ENCODE measurements at regions not wholly inside any gene's neighbourhood (a gene's known extent, or its start where the extent isn't known, plus 50 kb on each side); places are given as distances from the start of the nearest gene placed in this dataset.

GRCh38 chr2:200185628-200186000, 120.9 kb upstream of the SPATS2L start:
- no peak overlapping the region for H3K27ac ChIP-seq (ENCODE audit: low read depth, low read length)
- H3K4me3 ChIP-seq (ENCODE audit: low read length): no peak overlapping the region
- no peak overlapping the region for H2AK5ac ChIP-seq (ENCODE audit: low read length)
- H3K23ac ChIP-seq (ENCODE audit: low read length): no peak overlapping the region
- no peaks in the 10 kb centered on the region for H3K79me2 ChIP-seq (ENCODE audit: control insufficient read depth, insufficient read depth, low read length)
- no peaks in the 10 kb centered on the region for H3K4me1 ChIP-seq (ENCODE audit: control insufficient read depth, low read depth, low read length)
- H3K36me3 ChIP-seq (ENCODE audit: control insufficient read depth, insufficient read depth, low read length): no peaks in the 10 kb centered on the region
- H3K56ac ChIP-seq (ENCODE audit: low read length): no peak overlapping the region
- H2BK120ac ChIP-seq (ENCODE audit: low read depth, low read length): no peak overlapping the region
- H4K5ac ChIP-seq (ENCODE audit: low read length): no peak overlapping the region
- H3K4ac ChIP-seq (ENCODE audit: low read depth, low read length): no peak overlapping the region
- no peak for DNase-seq
- WGBS (ENCODE audit: extremely low coverage, insufficient coverage, low lambda C conversion rate): no CpG with 5 or more reads among the region's 5 CpGs
- H3K27me3 ChIP-seq (ENCODE audit: insufficient read depth, low read length, poor library complexity): no peaks in the 10 kb centered on the region
- H3K18ac ChIP-seq (ENCODE audit: low read length): no peak overlapping the region
- no peak overlapping the region for H4K8ac ChIP-seq (ENCODE audit: low read depth, low read length)
- H3K9ac ChIP-seq (ENCODE audit: low read length): no peak overlapping the region
- H3K4me2 ChIP-seq (ENCODE audit: low read length): no peak overlapping the region
- H2BK5ac ChIP-seq (ENCODE audit: low read length): no peak overlapping the region
- H2BK15ac ChIP-seq (replicated peaks; ENCODE audit: low read depth): no peak overlapping the region
- no peaks in the 10 kb centered on the region for H3K79me1 ChIP-seq (ENCODE audit: low read length)

GRCh38 chr2:200186002-200186401, 120.5 kb upstream of the SPATS2L start:
- H3K4me2 ChIP-seq (ENCODE audit: low read length): no peak overlapping the region
- no peak overlapping the region for H3K4me3 ChIP-seq (ENCODE audit: low read length)
- no peak overlapping the region for H3K56ac ChIP-seq (ENCODE audit: low read length)
- H3K4me1 ChIP-seq (ENCODE audit: control insufficient read depth, low read depth, low read length): no peaks in the 10 kb centered on the region
- H3K36me3 ChIP-seq (ENCODE audit: control insufficient read depth, insufficient read depth, low read length): no peaks in the 10 kb centered on the region
- H3K27me3 ChIP-seq (ENCODE audit: insufficient read depth, low read length, poor library complexity): no peaks in the 10 kb centered on the region
- no peak overlapping the region for H3K4ac ChIP-seq (ENCODE audit: low read depth, low read length)
- H3K9ac ChIP-seq (ENCODE audit: low read length): no peak overlapping the region
- H2BK120ac ChIP-seq (ENCODE audit: low read depth, low read length): no peak overlapping the region
- no peak overlapping the region for H2BK5ac ChIP-seq (ENCODE audit: low read length)
- H3K23ac ChIP-seq (ENCODE audit: low read length): no peak overlapping the region
- H2BK15ac ChIP-seq (replicated peaks; ENCODE audit: low read depth): no peak overlapping the region
- H4K8ac ChIP-seq (ENCODE audit: low read depth, low read length): no peak overlapping the region
- no peak overlapping the region for H4K5ac ChIP-seq (ENCODE audit: low read length)
- H3K18ac ChIP-seq (ENCODE audit: low read length): no peak overlapping the region
- H3K79me2 ChIP-seq (ENCODE audit: control insufficient read depth, insufficient read depth, low read length): no peaks in the 10 kb centered on the region
- no peak overlapping the region for H2AK5ac ChIP-seq (ENCODE audit: low read length)
- no peak overlapping the region for H3K27ac ChIP-seq (ENCODE audit: low read depth, low read length)
- no peaks in the 10 kb centered on the region for H3K79me1 ChIP-seq (ENCODE audit: low read length)
- no peak for DNase-seq
- WGBS (ENCODE audit: extremely low coverage, insufficient coverage, low lambda C conversion rate): no CpG with 5 or more reads among the region's 1 CpG

GRCh38 chr2:200188876-200189275, 117.6 kb upstream of the SPATS2L start:
- Histone ChIP-seq H2AK5ac (ENCODE audit: low read length) (no peak overlapping the region), H3K4me3 (ENCODE audit: low read length) (no peak overlapping the region), H3K27ac (ENCODE audit: low read depth, low read length) (no peak overlapping the region), H3K4me1 (ENCODE audit: control insufficient read depth, low read depth, low read length) (no peaks in the 10 kb centered on the region), H3K4me2 (ENCODE audit: low read length) (no peak overlapping the region), H3K23ac (ENCODE audit: low read length) (no peak overlapping the region), H2BK5ac (ENCODE audit: low read length) (no peak overlapping the region), H3K9ac (ENCODE audit: low read length) (no peak overlapping the region), H3K79me1 (ENCODE audit: low read length) (no peaks in the 10 kb centered on the region), H4K5ac (ENCODE audit: low read length) (no peak overlapping the region), H3K79me2 (ENCODE audit: control insufficient read depth, insufficient read depth, low read length) (no peaks in the 10 kb centered on the region), H3K36me3 (ENCODE audit: control insufficient read depth, insufficient read depth, low read length) (no peaks in the 10 kb centered on the region), H4K8ac (ENCODE audit: low read depth, low read length) (no peak overlapping the region), H2BK15ac (replicated peaks; ENCODE audit: low read depth) (no peak overlapping the region), H3K4ac (ENCODE audit: low read depth, low read length) (no peak overlapping the region), H2BK120ac (ENCODE audit: low read depth, low read length) (no peak overlapping the region), H3K56ac (ENCODE audit: low read length) (no peak overlapping the region), H3K18ac (ENCODE audit: low read length) (no peak overlapping the region), H3K27me3 (ENCODE audit: insufficient read depth, low read length, poor library complexity) (no peaks in the 10 kb centered on the region)
- DNase-seq: no peak
- no CpG with 5 or more reads among the region's 3 CpGs for WGBS (ENCODE audit: extremely low coverage, insufficient coverage, low lambda C conversion rate)

- H2BK15ac ChIP-seq (replicated peaks; ENCODE audit: low read depth): no peak overlapping the region
- no peak overlapping the region for H4K8ac ChIP-seq (ENCODE audit: low read depth, low read length)
- H3K79me1 ChIP-seq (ENCODE audit: low read length): no peaks in the 10 kb centered on the region
- no peak for DNase-seq
- H3K9ac ChIP-seq (ENCODE audit: low read length): no peak overlapping the region
- no peaks in the 10 kb centered on the region for H3K79me2 ChIP-seq (ENCODE audit: control insufficient read depth, insufficient read depth, low read length)
- no peaks in the 10 kb centered on the region for H3K4me1 ChIP-seq (ENCODE audit: control insufficient read depth, low read depth, low read length)
- no peak overlapping the region for H3K18ac ChIP-seq (ENCODE audit: low read length)
- no peak overlapping the region for H3K23ac ChIP-seq (ENCODE audit: low read length)
- H2BK5ac ChIP-seq (ENCODE audit: low read length): no peak overlapping the region
- H3K4me2 ChIP-seq (ENCODE audit: low read length): no peak overlapping the region
- H3K56ac ChIP-seq (ENCODE audit: low read length): no peak overlapping the region
- no peaks in the 10 kb centered on the region for H3K36me3 ChIP-seq (ENCODE audit: control insufficient read depth, insufficient read depth, low read length)
- H3K27ac ChIP-seq (ENCODE audit: low read depth, low read length): no peak overlapping the region
- H3K27me3 ChIP-seq (ENCODE audit: insufficient read depth, low read length, poor library complexity): no peaks in the 10 kb centered on the region
- H2BK120ac ChIP-seq (ENCODE audit: low read depth, low read length): no peak overlapping the region
- no CpG with 5 or more reads among the region's 2 CpGs for WGBS (ENCODE audit: extremely low coverage, insufficient coverage, low lambda C conversion rate)
- no peak overlapping the region for H4K5ac ChIP-seq (ENCODE audit: low read length)
- H2AK5ac ChIP-seq (ENCODE audit: low read length): no peak overlapping the region
- H3K4ac ChIP-seq (ENCODE audit: low read depth, low read length): no peak overlapping the region
- H3K4me3 ChIP-seq (ENCODE audit: low read length): no peak overlapping the region
Observed at GRCh38 chr2:200189964-200190363, 116.5 kb upstream of the SPATS2L start.

- Histone ChIP-seq H3K23ac (ENCODE audit: low read length) (no peak overlapping the region), H3K36me3 (ENCODE audit: control insufficient read depth, insufficient read depth, low read length) (no peaks in the 10 kb centered on the region), H3K4me2 (ENCODE audit: low read length) (no peak overlapping the region), H2BK5ac (ENCODE audit: low read length) (no peak overlapping the region), H3K27me3 (ENCODE audit: insufficient read depth, low read length, poor library complexity) (no peaks in the 10 kb centered on the region), H2AK5ac (ENCODE audit: low read length) (no peak overlapping the region), H4K5ac (ENCODE audit: low read length) (no peak overlapping the region), H3K79me1 (ENCODE audit: low read length) (no peaks in the 10 kb centered on the region), H2BK120ac (ENCODE audit: low read depth, low read length) (no peak overlapping the region), H4K8ac (ENCODE audit: low read depth, low read length) (no peak overlapping the region), H3K27ac (ENCODE audit: low read depth, low read length) (no peak overlapping the region), H3K9ac (ENCODE audit: low read length) (no peak overlapping the region), H3K4ac (ENCODE audit: low read depth, low read length) (no peak overlapping the region), H3K18ac (ENCODE audit: low read length) (no peak overlapping the region), H3K56ac (ENCODE audit: low read length) (no peak overlapping the region), H2BK15ac (replicated peaks; ENCODE audit: low read depth) (no peak overlapping the region), H3K79me2 (ENCODE audit: control insufficient read depth, insufficient read depth, low read length) (no peaks in the 10 kb centered on the region), H3K4me3 (ENCODE audit: low read length) (no peak overlapping the region), H3K4me1 (ENCODE audit: control insufficient read depth, low read depth, low read length) (no peaks in the 10 kb centered on the region)
- no peak for DNase-seq
- WGBS (ENCODE audit: extremely low coverage, insufficient coverage, low lambda C conversion rate): no CpG with 5 or more reads among the region's 3 CpGs
Observed at GRCh38 chr2:200193331-200193730, 113.2 kb upstream of the SPATS2L start.

- no peak overlapping the region for H2BK5ac ChIP-seq (ENCODE audit: low read length)
- H3K4ac ChIP-seq (ENCODE audit: low read depth, low read length): no peak overlapping the region
- H3K9ac ChIP-seq (ENCODE audit: low read length): no peak overlapping the region
- no peaks in the 10 kb centered on the region for H3K4me1 ChIP-seq (ENCODE audit: control insufficient read depth, low read depth, low read length)
- no peak overlapping the region for H3K27ac ChIP-seq (ENCODE audit: low read depth, low read length)
- H2BK15ac ChIP-seq (replicated peaks; ENCODE audit: low read depth): no peak overlapping the region
- no peaks in the 10 kb centered on the region for H3K79me1 ChIP-seq (ENCODE audit: low read length)
- no peaks in the 10 kb centered on the region for H3K79me2 ChIP-seq (ENCODE audit: control insufficient read depth, insufficient read depth, low read length)
- no peak for DNase-seq
- no peaks in the 10 kb centered on the region for H3K36me3 ChIP-seq (ENCODE audit: control insufficient read depth, insufficient read depth, low read length)
- H3K4me3 ChIP-seq (ENCODE audit: low read length): no peak overlapping the region
- no peak overlapping the region for H2AK5ac ChIP-seq (ENCODE audit: low read length)
- H3K23ac ChIP-seq (ENCODE audit: low read length): no peak overlapping the region
- no peak overlapping the region for H2BK120ac ChIP-seq (ENCODE audit: low read depth, low read length)
- no peak overlapping the region for H4K8ac ChIP-seq (ENCODE audit: low read depth, low read length)
- no peak overlapping the region for H3K18ac ChIP-seq (ENCODE audit: low read length)
- no peak overlapping the region for H3K4me2 ChIP-seq (ENCODE audit: low read length)
- H4K5ac ChIP-seq (ENCODE audit: low read length): no peak overlapping the region
- no peak overlapping the region for H3K56ac ChIP-seq (ENCODE audit: low read length)
- no peaks in the 10 kb centered on the region for H3K27me3 ChIP-seq (ENCODE audit: insufficient read depth, low read length, poor library complexity)
- WGBS (ENCODE audit: extremely low coverage, insufficient coverage, low lambda C conversion rate): no CpG with 5 or more reads among the region's 5 CpGs
Observed at GRCh38 chr2:200193791-200194190, 112.7 kb upstream of the SPATS2L start.

Data from mesendoderm (in vitro differentiated cells).